ENCODE measurements at regions not wholly inside any gene's neighbourhood (a gene's known extent, or its start where the extent isn't known, plus 50 kb on each side); places are given as distances from the start of the nearest gene placed in this dataset.
"Not testable (repeated sequence)": the region's sequence is repeated elsewhere in the genome, so short reads cannot be mapped to it uniquely, and the experiment has no call there.

DNA sequence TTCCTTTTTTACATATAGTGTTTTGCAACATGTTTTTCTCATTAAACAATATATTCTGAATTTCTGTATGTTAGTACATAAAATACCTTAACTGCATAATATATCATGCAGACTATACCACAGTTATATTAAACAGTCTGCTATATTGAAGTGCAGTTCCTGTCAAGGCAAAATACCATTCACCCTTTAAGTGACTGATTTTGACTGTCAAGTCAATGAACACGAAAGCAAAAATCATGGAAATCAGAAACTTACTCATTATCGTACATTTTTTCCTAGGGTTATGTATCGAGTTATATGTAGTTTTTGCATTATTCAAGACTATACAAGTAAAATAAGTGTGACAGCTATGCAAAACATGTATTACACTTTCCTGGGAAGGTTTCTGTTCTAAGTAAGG lies 361.6 kb upstream of the MAP2 start:
- DNase-seq (ENCODE audit: low read depth in 2 of 2) = no peak

DNA sequence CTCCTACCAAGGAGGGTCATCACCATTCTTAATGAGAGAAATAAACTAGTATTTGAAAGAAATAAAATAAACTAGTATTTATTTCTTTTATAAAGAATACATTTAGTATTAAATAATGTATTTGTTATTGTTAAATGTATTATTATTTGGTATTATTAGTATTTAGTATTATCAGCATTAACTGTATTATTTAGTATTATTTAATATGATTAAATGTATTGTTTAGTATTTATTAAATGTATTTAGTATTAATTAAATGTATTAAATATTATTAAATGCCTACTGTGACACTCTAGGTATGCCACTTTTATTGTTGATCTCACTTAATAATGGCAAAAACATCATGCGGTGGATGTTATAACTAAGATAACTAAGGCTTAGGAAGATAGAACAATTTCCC lies 353.6 kb upstream of the MAP2 start:
- DNase-seq (ENCODE audit: low read depth in 2 of 2) = no peak

DNA sequence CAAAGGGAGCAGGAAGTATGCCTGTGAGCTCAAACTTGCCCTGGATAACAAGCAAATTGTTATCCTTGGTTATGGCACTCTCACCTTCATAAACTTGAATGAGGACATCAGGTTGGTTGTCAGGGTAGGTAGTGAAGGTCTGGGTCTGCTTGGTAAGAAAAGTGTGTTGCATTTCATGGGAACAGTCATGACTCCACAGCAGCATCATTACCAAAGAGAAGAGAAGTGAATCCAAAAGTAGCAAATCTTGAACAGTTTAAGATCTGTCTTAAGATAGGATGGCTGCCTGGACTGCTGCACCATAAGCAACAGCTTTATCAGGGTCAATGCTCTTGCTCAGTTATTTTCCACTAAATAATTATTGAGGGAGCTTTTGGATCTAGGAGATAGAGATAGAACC lies 350.7 kb upstream of the MAP2 start:
- no peak for DNase-seq (ENCODE audit: low read depth in 2 of 2)

DNA sequence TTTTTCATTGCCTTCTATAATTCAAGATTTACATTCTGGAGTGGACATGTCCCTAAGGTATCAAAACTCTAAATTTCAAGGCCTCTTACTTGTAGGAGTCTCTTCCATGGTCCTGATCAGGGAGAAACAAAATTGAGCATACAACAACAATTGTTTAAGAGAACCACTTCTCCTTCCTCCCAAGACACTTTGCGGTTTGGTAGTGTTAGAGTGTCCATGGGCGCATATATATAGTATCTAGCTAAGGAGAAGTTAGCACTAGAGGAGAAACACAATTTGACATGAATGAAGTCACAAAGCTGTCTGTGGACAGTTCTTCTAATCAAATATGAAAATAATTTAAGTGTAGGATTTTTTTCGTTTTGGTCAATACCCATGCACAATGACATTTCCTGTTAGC lies 349.1 kb upstream of the MAP2 start:
- DNase-seq (ENCODE audit: low read depth in 2 of 2) = no peak

DNA sequence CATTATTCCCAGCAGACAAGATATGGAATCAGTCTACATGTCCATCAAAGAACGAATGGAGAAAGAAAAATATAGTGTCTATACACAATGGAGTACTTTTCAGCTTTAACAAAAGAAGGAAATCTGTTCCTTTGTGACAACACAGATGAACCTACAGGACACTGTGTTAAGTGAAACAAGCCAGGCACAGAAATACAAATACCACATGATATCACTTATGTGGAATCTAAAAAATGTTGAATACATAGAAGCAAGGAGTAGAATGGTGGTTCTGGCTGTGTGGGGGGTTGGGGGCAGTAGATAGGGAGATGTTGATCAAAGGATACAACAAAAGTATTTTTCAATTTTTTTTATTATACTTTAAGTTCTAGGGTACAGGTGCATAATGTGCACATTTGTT lies 347.7 kb upstream of the MAP2 start:
- DNase-seq (ENCODE audit: low read depth in 2 of 2) = no peak

DNA sequence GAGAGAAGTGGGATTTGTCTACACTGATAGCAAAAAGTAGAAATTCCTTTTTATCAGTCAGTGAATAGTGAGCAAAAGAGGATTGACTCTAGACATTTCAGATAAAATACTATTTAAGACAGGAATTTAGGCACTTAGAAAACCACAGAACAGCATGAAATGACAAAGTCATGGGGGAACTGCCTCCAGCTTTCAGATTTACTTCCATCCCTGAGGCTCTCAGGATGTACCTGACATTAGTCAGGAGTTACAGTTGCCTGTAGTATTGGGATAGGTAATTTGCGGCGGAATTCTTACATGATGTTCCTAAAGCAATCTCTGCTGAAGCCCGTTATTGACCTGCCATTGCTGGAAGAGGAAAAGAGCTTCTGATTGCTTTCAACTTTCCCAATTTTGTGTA lies 337.1 kb upstream of the MAP2 start:
- no peak for DNase-seq (ENCODE audit: low read depth in 2 of 2)

DNA sequence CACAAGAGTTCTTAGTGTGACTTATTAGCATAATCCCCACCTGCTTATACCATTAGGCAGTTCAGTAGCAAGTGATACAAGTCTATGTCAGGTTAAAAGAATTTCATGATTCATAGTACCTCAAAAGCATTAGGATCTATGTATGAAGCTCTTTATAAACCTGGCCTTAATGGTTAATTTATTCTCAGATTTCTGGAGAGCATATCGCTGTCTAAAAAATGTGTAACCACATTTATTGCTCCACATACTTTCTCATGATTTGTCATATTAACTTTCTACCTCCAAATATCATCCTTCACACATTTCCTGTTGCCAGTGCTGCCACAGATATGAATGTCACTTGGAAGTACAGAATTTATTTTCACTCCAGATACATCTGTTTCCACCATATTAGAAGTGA lies 332.8 kb upstream of the MAP2 start:
- no peak for DNase-seq (ENCODE audit: low read depth in 2 of 2)

DNA sequence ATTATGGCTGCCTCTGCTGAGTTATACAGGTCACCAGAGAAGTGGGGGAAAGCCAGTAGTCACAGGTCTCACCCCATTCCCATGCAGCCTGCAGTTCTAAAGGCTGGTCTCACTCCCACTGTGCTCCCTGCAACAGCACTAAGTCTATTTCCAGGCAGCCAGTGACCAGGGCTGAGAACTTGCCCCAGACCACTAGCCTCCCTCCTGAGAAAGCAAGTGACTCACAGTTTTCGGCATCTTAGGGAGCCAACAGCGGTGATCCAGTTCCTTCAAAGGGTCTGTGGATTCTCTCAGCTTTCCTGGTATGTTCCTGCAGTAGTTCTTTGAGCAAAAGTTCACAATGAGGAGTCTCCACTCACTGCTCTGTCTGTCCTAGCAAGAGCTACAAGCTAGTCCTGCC lies 329.6 kb upstream of the MAP2 start:
- no peak for DNase-seq (ENCODE audit: low read depth in 2 of 2)

DNA sequence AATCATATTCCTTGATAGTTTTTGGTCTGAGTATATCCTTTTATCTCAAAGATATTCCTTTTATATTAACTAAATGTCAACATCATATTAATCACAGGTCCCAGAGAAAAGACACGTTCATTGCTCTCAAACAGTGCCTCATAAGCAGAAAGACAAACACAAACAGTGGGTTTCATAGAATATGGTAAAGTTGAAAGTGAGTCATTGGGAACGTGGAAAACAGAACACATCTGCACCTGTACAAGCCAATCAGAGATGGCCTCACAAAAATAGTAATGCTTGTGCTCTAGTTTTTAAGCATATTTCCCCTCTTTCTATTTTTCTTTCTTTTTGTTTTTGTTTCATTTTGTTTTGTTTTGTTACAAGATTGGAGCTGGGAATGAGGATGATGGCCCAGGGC lies 328.4 kb upstream of the MAP2 start:
- DNase-seq (ENCODE audit: low read depth in 2 of 2) = no peak

DNA sequence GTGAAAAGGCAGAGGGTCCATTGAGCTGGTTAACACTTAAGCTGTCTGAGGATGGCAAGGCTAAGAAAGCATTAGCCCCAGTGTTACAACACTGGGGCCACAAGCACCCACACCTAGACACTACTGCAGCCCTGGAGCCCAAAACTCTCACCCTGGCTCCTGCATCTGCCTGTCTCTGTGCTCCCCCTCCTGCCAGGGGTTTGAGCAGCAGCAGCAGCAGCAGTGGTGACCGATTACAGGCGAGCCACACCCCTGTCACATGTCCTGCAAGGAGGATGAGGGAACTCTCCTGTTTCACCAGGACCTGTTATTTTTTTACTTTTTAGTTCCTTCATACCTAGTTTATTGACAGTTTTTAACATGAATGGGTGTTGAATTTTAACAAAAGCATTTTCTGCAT lies 326.7 kb upstream of the MAP2 start:
- DNase-seq (ENCODE audit: low read depth in 2 of 2) = no peak

DNA sequence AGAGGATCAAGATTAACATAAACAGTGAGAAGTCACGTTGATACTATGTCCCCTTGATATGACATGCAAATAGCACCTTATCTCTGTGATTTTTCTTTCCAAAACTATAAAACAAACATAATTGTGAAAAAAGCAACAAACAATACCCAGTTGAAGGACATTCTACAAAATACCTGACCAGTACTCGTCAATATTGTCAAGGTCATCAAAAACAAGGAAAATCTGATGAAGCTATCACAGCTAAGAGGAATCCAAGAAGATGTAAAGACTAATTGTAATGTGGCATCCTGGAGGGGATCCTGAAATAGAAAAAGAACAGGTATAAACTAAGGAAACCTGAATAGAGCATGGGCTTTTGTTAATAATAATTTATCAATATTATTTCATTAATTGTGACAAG lies 321.5 kb upstream of the MAP2 start:
- DNase-seq (ENCODE audit: low read depth in 2 of 2) = no peak

DNA sequence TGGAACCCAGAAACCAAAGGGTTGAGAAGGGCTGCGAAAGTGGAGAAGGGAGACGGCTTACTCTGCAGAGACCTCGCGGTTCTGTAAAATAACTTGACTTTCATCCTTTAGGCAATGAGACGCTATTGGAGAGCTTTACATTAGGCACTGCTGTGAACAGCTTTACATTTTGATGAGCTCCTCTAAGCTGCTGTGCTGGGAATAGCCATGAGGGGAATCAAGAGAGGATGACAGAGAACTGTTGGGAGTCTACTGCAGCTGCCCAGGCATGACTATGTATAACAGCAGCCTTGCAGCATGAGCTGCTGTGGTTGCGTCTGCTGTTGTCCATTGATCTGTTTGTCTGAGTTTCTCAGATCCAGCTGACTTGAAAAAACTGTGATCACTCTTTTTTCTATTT lies 310.8 kb upstream of the MAP2 start:
- no peak for DNase-seq (ENCODE audit: low read depth in 2 of 2)

DNA sequence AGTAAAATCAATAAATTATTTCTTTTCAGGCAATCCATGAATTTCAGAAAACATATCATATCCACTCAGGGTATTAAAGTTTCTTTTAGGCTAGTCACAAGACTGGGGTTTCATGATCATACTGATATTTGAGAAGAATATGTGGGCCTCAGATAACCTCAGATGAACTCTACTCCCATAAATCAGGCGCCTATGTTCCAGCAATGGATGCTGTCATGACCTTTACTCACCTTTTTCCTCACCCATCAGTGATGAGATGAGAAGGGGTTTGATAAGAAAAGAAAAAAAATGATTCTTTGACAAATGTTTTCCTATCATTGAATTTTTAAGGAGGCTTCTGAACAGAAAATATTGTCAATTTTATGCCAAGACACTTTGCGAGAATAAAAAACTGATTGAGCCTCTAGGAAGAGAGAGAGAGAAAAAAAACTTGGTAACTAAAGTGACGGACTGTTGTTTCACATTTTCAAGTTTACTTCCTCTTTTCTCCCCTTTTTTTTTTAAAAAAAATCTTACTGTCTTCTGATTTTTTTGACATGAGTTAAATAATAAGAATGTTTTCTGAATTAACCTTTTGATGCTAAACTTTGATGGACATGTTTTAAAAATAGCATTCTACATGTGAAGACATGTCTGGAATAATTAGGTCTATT lies 309.1 kb upstream of the MAP2 start:
- no peak for DNase-seq (ENCODE audit: low read depth in 2 of 2)

DNA sequence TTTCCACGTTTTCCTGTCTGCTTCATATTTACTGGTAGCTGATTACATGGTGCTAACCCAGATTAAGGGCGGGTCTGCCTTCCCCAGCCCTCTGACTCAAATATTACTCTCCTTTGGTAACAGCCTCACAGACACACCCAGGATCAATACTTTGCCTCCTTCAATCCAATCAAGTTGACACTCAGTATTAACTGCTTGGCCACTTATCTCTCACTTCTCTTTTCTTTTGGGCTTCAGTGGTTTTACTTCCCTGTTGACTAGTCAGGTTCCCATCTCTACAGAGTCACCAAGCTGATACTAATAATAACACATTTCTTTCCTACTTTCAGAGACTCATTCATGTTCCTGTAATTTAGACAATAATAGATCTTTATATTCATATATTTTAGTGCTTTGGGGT lies 302.2 kb upstream of the MAP2 start:
- DNase-seq (ENCODE audit: low read depth in 2 of 2) = no peak

DNA sequence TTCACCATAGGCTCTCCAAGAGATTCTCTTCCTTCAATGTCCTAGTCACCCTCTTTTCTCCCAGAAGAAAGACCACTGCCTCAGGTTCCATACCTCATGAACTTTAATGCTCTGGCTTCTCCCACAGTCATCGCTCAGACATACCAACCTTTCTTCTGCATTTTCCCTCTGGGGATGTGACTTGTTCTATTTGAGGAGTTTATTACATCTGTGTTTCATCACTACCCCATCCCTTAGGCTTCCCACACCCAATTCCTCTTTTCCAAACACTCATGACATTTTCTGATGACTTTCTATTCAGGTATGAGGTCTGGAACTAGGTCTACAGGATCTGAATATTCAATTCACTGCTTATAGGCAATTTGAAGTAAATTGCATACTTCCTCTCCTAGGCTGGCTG lies 298.6 kb upstream of the MAP2 start:
- DNase-seq (ENCODE audit: low read depth in 2 of 2) = no peak

DNA sequence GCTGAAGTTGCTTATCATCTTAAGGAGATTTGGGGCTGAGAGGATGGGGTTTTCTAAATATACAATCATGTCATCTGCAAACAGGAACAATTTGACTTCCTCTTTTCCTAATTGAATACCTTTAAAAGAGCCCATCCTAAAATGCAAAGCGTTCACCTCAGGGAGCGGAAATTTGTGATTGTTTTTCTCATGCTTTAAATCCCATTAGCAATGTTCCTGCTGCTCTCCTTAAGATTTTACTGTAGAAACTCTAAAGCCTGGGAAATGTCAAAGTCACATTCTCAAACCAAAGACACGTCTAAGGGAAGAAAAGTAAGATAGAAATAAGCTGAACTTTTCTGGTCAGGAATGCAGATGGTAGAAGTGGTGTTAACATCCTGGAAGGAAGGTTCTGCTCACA lies 285.8 kb upstream of the MAP2 start:
- DNase-seq (ENCODE audit: low read depth in 2 of 2) = no peak

DNA sequence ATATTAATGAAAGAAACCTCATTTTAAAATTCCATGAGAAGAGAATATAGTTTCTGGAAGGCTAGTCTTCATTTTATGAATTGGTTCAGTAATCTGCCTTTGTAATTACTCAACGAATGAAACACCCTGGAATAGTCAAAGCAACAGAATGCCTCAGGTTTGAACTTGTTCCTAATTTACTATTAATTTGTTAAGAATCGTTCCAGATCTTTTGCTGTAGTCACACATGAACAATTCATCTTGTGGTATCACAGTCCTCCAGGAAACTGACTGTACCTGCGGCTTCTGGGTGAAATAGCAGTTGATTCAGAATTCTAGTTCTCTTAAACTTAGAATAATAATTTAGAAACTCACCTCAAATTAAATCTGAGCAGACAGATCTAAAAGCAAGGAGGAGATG lies 282.7 kb upstream of the MAP2 start:
- DNase-seq (ENCODE audit: low read depth in 2 of 2) = no peak

DNA sequence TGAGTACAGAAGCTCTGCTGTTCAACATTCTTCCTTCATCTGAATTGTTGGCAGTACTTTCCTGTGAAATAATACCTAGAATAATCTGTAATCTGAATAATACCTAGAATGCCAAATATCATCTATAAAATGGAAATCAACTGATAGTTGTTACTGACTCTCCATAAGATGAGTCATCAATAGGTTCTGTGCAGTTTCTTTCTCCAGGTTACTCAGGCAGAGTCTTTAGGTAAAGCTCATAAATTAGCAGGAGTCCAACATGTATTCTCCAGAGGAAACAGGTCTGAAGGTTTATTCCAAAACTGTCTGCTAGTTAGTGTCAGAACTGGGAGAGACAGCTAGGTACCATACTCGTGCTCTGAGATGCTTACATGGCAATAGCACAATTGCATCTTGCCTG lies 282.0 kb upstream of the MAP2 start:
- no peak for DNase-seq (ENCODE audit: low read depth in 2 of 2)

DNA sequence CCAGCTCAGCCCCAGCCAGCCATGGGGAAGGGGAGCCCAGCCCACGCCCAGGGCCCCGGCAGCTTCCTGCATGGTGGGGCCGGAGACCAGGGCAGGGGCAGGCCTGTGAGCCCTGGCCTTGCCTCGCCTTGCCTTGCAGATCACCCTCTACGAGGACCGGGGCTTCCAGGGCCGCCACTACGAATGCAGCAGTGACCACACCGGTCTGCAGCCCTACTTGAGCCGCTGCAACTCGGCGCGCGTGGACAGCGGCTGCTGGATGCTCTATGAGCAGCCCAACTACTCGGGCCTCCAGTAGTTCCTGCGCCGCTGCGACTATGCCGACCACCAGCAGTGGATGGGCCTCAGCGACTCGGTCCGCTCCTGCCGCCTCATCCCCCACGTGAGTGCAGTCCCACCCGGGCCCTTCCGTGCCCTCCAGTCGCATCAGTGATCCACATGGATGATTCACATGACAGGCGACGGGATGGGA lies 278.6 kb upstream of the MAP2 start:
- DNase-seq (ENCODE audit: low read depth in 2 of 2) = not testable (repeated sequence)

DNA sequence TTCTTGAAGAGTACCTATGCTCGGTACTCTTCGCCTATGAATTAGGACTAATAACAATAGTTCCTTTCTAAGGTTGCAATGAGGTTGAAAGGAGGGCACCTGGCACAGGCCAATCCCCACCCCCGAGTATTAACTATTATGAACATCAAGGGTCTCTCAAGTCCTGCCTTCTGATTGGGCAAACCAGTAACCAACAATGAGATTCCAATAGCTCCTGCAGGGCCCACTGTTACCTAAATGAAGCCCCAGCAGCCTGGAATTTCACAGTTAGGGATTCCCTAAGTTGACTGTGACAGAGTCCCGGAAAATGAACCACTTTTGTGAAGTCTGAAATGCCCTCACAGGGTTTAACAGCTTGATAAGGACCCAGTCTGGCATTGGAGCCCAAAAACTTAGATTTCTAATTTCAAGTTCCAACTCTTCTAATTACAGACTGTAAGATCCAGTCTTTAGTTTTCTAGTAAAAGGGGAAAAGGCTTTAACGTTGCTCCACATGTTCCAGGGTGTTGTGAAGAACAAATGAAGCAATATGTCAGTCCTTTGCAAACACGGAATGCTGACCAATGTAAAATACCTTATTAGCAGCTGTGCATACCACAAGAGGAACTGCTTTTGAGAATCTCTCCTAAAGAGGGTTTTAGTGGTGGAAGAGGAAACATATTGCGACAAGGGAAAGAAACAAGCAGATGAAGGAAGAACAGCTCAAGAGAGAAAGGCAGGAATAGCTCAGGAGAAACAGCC lies 277.7 kb upstream of the MAP2 start:
- no peak for DNase-seq (ENCODE audit: low read depth in 2 of 2)

DNA sequence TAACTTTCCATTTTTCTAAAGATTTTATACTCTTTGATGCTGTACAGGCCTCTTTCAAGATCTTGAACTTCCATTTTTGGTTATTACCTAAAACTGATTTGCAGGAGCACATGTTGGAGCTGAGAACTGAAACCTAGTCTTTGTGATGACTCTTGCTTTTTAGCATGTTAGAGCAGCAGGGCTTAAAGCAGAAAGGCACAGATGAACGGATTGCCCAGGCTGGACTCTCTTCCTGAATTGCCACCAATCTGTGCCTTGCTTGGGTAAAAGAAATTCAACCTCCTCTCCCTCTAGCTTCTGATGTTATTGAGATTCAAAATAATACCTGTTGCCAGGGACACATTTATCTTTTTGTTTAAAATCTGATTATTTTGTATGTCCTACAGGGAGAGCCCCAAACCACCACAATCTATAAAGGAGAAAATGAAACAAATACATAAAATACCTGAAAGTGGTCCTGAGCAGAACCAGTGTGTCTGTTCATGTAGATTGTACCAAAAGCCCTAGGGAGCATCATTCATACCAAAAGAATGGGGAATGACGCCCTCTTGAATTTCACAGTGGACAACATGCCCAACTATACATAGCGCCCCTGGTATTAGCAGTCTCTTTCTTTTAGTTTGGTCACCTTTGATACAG lies 277.0 kb upstream of the MAP2 start:
- no peak for DNase-seq (ENCODE audit: low read depth in 2 of 2)

DNA sequence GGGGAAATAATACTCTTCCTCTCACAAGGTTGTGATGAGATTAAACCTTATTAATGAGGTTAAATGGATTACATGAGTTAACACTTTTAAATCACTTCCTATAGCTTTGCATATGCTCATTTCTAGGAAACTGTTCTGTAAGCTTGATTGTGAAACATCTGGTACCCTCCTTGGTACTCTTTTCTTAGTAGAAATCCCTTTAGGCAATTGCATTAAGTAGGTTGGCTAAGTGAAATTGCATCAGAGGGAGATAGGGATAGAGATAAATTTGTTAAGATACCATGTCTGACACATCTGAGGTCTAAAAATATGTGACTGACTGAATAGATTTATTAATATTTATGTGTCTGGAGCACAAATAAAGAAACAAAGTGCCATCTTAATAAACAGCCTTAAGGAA lies 275.9 kb upstream of the MAP2 start:
- no peak for DNase-seq (ENCODE audit: low read depth in 2 of 2)

Measured in stimulated activated CD4-positive, alpha-beta T cell treated with anti-CD3 and anti-CD28 coated beads, Interleukin-4, amount 100 ng/mL, for 48 hours (primary cell).